ENCODE measurements at regions not wholly inside any gene's neighbourhood (a gene's known extent, or its start where the extent isn't known, plus 50 kb on each side); places are given as distances from the start of the nearest gene placed in this dataset.

DNA sequence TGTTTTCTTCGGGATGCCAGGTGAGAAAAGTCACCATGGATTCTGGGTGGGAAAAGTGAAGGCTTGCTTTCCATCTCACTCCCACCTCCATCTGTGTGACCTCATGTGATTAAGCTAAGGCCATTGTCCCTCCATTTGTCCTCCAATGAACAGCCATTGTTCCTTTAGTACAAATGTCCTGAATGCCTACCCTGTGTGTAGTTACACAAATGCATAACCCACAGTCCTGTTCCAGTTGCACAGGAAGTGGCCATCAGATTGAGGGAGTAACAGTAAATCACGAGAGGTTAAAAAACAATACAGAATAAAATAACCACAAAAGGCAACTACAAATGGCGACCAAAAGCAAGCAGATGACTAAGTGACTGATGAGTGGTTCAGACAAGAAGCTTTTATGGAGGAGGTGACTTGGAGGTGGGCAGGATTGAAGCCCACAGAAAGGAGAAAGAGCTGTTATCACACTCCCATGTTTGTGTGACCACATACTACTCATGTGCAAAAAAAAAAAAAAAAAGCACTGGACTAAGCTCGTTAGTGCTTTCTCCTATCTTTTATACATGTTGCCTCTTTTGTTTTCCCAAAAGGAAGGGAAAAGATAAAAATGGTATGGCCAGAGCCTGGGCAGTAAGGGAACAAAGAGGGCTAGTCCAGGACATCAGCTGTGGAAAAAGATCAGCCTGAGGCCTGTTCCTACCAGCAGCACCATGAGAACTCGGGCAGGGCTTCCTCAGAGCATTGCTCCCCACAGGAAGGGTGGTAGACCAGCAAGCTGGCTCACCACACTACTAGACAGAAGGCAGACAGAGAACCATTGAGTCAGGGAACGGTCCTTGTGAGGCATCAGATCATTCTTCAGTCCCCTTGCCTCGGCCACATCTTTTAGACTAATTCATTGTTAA, 111.0 kb downstream of the TFAP2A start:
- no peak overlapping the region for H3K27ac ChIP-seq
- ATAC-seq (no peak), DNase-seq (no peak)
- H3K4me3 ChIP-seq, result no peak overlapping the region
- intact Hi-C loops (cut with DNase I), result no loop called here
- H3K9me3 ChIP-seq, result no peaks in the 10 kb centered on the region
- H3K36me3 ChIP-seq, result no peaks in the 10 kb centered on the region
- TF ChIP-seq, protein P1, sequence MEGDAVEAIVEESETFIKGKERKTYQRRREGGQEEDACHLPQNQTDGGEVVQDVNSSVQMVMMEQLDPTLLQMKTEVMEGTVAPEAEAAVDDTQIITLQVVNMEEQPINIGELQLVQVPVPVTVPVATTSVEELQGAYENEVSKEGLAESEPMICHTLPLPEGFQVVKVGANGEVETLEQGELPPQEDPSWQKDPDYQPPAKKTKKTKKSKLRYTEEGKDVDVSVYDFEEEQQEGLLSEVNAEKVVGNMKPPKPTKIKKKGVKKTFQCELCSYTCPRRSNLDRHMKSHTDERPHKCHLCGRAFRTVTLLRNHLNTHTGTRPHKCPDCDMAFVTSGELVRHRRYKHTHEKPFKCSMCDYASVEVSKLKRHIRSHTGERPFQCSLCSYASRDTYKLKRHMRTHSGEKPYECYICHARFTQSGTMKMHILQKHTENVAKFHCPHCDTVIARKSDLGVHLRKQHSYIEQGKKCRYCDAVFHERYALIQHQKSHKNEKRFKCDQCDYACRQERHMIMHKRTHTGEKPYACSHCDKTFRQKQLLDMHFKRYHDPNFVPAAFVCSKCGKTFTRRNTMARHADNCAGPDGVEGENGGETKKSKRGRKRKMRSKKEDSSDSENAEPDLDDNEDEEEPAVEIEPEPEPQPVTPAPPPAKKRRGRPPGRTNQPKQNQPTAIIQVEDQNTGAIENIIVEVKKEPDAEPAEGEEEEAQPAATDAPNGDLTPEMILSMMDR (IDR thresholded peaks at IDR 0.05), result no peak
- no peaks in the 10 kb centered on the region for H3K4me1 ChIP-seq
- no peaks in the 10 kb centered on the region for H3K27me3 ChIP-seq

GRCh38 chr6:10302566-10303235, 112.2 kb downstream of the TFAP2A start:
- no peaks in the 10 kb centered on the region for H3K4me1 ChIP-seq
- H3K36me3 ChIP-seq, result no peaks in the 10 kb centered on the region
- intact Hi-C loops (cut with DNase I), result no loop called here
- H3K27ac ChIP-seq, result no peak overlapping the region
- no peaks in the 10 kb centered on the region for H3K9me3 ChIP-seq
- no peak overlapping the region for H3K4me3 ChIP-seq
- DNase-seq, result no peak
- TF ChIP-seq, protein P1 (IDR thresholded peaks at IDR 0.05), result no peak
- H3K27me3 ChIP-seq, result no peaks in the 10 kb centered on the region
- ATAC-seq, result no peak

DNA sequence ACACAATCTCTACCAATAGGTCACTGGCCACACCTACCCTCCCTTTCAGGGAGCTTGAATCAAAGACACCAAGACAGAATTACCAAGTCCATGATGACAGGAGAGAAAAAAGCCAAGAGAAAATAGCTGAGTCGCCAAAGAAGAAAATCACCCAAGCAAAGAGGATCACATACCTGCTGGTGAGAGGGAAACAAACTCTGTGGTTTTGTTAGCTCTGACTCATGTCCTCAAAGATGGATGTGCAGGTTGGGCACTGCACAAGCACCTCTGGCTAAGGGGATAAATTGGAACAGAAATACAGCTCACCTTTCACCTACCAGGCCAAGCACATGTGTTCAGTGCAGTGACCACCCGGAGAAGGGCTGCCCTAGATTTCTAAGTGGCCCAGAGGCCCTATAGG, 114.8 kb downstream of the TFAP2A start:
- Histone ChIP-seq H3K4me3 (no peak overlapping the region), H3K36me3 (no peaks in the 10 kb centered on the region), H3K4me1 (no peaks in the 10 kb centered on the region), H3K27ac (no peak overlapping the region), H3K9me3 (no peaks in the 10 kb centered on the region), H3K27me3 (no peaks in the 10 kb centered on the region)
- ATAC-seq (no peak), DNase-seq (no peak)
- intact Hi-C loops (cut with DNase I), result no loop called here
- TF ChIP-seq, protein P1 (IDR thresholded peaks at IDR 0.05), result no peak

- no peaks in the 10 kb centered on the region for H3K27me3 ChIP-seq
- H3K36me3 ChIP-seq, result no peaks in the 10 kb centered on the region
- TF ChIP-seq, protein P1 (IDR thresholded peaks at IDR 0.05), result no peak
- no peak overlapping the region for H3K4me3 ChIP-seq
- ATAC-seq (peak; percentile 22), DNase-seq (no peak)
- no peak overlapping the region for H3K27ac ChIP-seq
- H3K9me3 ChIP-seq, result no peaks in the 10 kb centered on the region
- intact Hi-C loops (cut with DNase I), result no loop called here
- no peaks in the 10 kb centered on the region for H3K4me1 ChIP-seq
Observed at GRCh38 chr6:10297832-10298231, 117.0 kb downstream of the TFAP2A start.

DNA sequence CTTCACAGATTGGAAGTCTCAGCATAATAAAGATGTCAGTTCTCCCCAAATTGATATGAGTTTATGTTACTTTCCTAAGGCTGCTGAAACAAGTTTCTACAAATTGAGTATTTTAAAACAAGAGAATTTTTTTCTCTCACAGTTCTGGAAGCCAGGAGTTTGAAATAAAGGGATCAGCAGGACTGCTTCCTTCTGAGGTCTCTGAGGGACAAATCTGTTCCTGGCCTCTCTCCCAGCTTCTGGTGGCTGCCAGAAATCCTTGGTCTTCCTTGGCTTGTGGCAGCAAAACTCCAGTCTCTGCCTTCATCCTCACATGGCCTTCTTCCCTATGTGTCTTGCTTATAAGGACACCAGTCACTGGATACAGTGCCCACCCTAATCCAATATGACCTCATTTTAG, 136.1 kb downstream of the TFAP2A start:
- Histone ChIP-seq H3K4me3 (no peak overlapping the region), H3K36me3 (no peaks in the 10 kb centered on the region), H3K27ac (no peak overlapping the region), H3K27me3 (no peaks in the 10 kb centered on the region), H3K4me1 (no peaks in the 10 kb centered on the region), H3K9me3 (no peaks in the 10 kb centered on the region)
- ATAC-seq (no peak), DNase-seq (no peak)
- TF ChIP-seq, protein P1 (IDR thresholded peaks at IDR 0.05), result no peak
- intact Hi-C loops (cut with DNase I), result no loop called here

Data from upper lobe of right lung (tissue), 1 donor.